ENCODE measurements at regions not wholly inside any gene's neighbourhood (a gene's known extent, or its start where the extent isn't known, plus 50 kb on each side); places are given as distances from the start of the nearest gene placed in this dataset.

DNA sequence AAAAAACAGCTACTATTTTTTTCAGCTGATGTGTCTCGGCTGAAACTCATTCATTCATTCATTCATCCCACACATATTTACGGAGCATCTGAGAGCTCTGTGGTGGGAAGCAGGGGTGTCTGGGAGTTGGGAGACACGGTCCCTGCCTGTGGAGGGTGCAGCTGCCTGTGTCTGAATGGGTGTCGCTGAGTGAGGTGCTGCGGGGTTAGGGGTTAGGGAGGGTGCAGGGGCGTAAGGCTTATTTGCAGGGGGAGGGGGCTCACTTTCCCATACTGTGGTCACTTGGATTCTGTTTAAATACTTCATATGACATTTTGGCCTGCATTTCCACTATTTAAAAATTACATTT is 89.4 kb upstream of the ASB18 start:
- no peak for TF ChIP-seq CTCF (IDR thresholded peaks at IDR 0.05)
- TF ChIP-seq POLR2A (IDR thresholded peaks at IDR 0.05): no peak

All from body of pancreas (tissue), 4 donors.